Activated CD8-positive, alpha-beta T cell treated with anti-CD3 and anti-CD28 coated beads, Interleukin-2, amount 10 ng/mL, durations not matched to agents 7 days and 5 days (primary cell): ENCODE measurements at regions not wholly inside any gene's neighbourhood (a gene's known extent, or its start where the extent isn't known, plus 50 kb on each side); places are given as distances from the start of the nearest gene placed in this dataset.

Experiments
- ATAC-seq: fragments of 150-1000 bp; cut with Tn5 transposase; one replicate; pipeline ENCODE4 v1.10.0; 2021; ENCODE audit warnings: moderate library complexity
- CTCF ChIA-PET: fragments of 350-600 bp; sonication (Branson Sonifier 250); formaldehyde crosslinking; loops from one replicate; lab custom pipeline; 2021; ENCODE audit warnings: antibody characterized with exemption; lab: Charles Lee
- POLR2A ChIA-PET: fragments of 350-600 bp; sonication (Branson Sonifier 250); formaldehyde crosslinking; loops from one replicate; lab custom pipeline; 2021; ENCODE audit warnings: antibody characterized with exemption; lab: Charles Lee
- DNase-seq: peaks from one replicate; pipeline ENCODE4 v3.0.0-alpha.2; 2020
- H3K27ac Mint-ChIP-seq: one replicate; pipeline ENCODE4 v1.8.0; 2021; ENCODE audit warnings: mild to moderate bottlenecking, mixed read lengths
- H3K27me3 Mint-ChIP-seq: one replicate; pipeline ENCODE4 v1.8.0; 2021; ENCODE audit warnings: low read depth, mixed read lengths
- H3K36me3 Mint-ChIP-seq: one replicate; pipeline ENCODE4 v1.8.0; 2021; ENCODE audit warnings: low read depth, mixed read lengths
- H3K4me1 Mint-ChIP-seq: one replicate; pipeline ENCODE4 v1.8.0; 2021; ENCODE audit warnings: low read depth, mixed read lengths
- H3K4me3 Mint-ChIP-seq: one replicate; pipeline ENCODE4 v1.8.0; 2021; ENCODE audit warnings: mild to moderate bottlenecking, mixed read lengths
- H3K9me3 Mint-ChIP-seq: one replicate; pipeline ENCODE4 v1.8.0; 2022; ENCODE audit warnings: mixed read lengths; ENCODE audit not compliant: insufficient read depth

GRCh38 chr12:28698553-28698952 lies 450.5 kb upstream of the FAR2 start:
- ATAC-seq (no peak), DNase-seq (no peak)
- ChIA-PET CTCF (no interaction called here), POLR2A (no interaction called here)
- Mint-ChIP-seq H3K27me3 (no peaks in the 10 kb centered on the region), H3K9me3 (no peaks in the 10 kb centered on the region), H3K4me1 (no peaks in the 10 kb centered on the region), H3K27ac (no peak overlapping the region), H3K4me3 (no peak overlapping the region), H3K36me3 (no peaks in the 10 kb centered on the region)

GRCh38 chr12:28699029-28699428 lies 450.0 kb upstream of the FAR2 start:
- no peak overlapping the region for H3K27ac Mint-ChIP-seq
- ChIA-PET CTCF (no interaction called here), POLR2A (no interaction called here)
- no peak overlapping the region for H3K4me3 Mint-ChIP-seq
- H3K36me3 Mint-ChIP-seq, result no peaks in the 10 kb centered on the region
- no peak for DNase-seq
- peaks cover 2% of the 10 kb centered on the region for H3K9me3 Mint-ChIP-seq
- no peak for ATAC-seq
- H3K27me3 Mint-ChIP-seq, result no peaks in the 10 kb centered on the region
- H3K4me1 Mint-ChIP-seq, result no peaks in the 10 kb centered on the region

DNA sequence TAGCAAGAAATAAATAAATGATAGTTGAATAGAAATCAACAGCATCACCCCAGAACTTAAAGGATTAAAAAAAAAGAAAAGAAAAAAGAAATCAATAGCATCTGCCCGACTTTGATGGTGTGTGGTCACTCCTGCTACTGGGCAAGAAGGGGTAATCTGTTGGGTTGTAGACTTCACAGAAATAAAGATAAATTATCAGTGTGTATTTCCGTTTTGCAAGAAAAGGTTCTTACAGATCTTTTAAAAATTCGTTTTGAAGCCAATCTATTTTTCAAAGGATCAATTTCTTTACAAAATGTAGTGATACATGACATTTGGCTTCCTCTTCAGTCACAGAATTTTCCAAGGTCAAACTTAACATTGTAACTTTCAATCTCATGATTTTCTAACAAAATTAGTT lies 448.9 kb upstream of the FAR2 start:
- DNase-seq (no peak), ATAC-seq (no peak)
- ChIA-PET POLR2A (no interaction called here), CTCF (no interaction called here)
- H3K4me1 Mint-ChIP-seq, result no peaks in the 10 kb centered on the region
- H3K27ac Mint-ChIP-seq, result no peak overlapping the region
- H3K4me3 Mint-ChIP-seq, result no peak overlapping the region
- H3K36me3 Mint-ChIP-seq, result no peaks in the 10 kb centered on the region
- H3K9me3 Mint-ChIP-seq, result peaks cover 3% of the 10 kb centered on the region
- no peaks in the 10 kb centered on the region for H3K27me3 Mint-ChIP-seq

DNA sequence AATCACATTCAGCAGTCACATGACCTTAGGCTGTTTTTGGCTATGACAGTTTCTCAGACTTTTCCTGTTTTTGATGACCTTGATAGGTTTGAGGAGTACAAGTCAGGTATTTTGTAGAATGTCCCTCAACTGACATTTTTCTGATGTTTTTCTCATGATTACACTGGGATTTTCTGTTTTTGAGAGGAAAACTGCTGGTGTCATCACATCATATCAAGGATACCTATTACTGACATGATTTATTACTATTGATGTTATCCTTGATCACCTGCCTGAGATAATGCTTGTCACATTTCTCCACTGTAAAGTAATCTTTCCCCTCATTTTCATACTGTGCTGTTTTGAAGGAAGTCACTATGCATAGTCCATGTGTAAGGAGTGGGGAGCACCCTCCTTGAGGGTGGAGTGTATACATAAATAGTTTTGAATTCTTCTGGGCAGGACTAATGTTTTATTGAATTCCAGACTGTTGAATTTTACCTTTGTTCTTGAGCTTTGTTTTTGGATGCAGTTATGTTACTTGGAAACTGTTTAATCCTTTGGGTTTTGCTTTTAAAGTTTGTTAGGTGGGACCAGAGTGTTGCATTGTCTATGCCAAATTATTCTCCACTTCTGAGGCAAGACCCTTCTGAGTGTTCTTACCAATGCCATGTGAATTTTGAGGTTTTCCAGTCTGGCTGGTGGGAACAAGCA lies 444.5 kb upstream of the FAR2 start:
- ChIA-PET POLR2A (no interaction called here), CTCF (no interaction called here)
- H3K4me1 Mint-ChIP-seq, result no peaks in the 10 kb centered on the region
- no peaks in the 10 kb centered on the region for H3K36me3 Mint-ChIP-seq
- H3K9me3 Mint-ChIP-seq, result peaks cover 9% of the 10 kb centered on the region
- no peaks in the 10 kb centered on the region for H3K27me3 Mint-ChIP-seq
- DNase-seq (no peak), ATAC-seq (no peak)
- H3K27ac Mint-ChIP-seq, result no peak overlapping the region
- H3K4me3 Mint-ChIP-seq, result no peak overlapping the region

DNA sequence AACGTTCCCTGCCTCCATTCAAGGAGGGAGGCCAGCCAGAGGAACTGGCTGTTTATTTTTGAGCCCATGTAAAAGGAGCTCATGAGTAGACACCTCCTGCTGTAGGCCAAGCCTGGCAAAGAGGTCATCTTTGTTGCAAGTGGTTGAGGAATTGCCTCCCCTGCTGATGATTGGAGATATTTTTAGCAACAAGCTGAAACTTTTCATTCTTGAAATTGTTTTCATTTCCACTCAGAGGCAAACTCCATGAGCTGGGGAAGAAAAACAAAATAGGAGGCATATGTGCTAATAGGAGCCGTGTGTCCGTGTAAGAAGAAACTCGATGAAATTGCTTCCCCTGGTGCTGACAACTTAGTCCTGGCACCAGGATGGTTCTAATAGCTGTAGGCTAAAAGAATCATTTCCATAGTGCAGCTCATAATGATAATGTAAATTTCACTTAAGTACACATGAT lies 440.1 kb upstream of the FAR2 start:
- H3K27ac Mint-ChIP-seq, result no peak overlapping the region
- ATAC-seq (no peak), DNase-seq (no peak)
- no peaks in the 10 kb centered on the region for H3K4me1 Mint-ChIP-seq
- H3K36me3 Mint-ChIP-seq, result no peaks in the 10 kb centered on the region
- ChIA-PET POLR2A (no interaction called here), CTCF (no interaction called here)
- H3K4me3 Mint-ChIP-seq, result no peak overlapping the region
- H3K27me3 Mint-ChIP-seq, result no peaks in the 10 kb centered on the region
- H3K9me3 Mint-ChIP-seq, result peaks cover 7% of the 10 kb centered on the region

DNA sequence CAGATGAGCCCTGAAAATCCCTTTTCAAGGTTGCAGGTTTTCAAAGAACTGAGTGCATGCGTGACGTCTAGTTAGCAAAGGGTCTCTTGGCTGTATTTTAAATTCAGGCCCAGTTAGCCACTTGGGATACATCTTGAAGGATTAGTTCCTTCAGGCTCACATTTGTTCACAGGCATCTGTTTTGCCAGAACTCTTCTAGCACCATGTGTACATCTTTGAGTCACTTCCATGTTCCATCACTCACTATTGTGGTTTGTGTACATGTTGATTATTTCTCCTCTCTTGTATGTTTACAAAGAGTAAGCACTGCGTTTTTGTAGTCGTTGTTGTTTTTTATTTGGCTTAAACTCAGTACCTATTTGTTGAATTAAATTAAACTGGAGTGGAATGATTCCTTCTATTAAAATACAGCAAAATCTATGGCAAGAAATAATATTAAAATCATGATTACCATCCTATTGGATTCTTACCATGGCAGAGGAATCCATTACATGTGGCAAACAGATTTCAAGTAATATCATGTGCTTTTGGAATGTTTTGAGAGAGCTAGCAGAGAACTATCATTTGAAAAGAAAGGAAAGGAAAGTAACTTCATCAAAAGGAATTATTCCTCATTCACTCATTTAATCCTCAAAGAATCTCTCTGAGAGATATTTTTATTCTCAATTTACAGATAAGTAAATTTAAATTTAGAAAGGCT lies 438.9 kb upstream of the FAR2 start:
- Mint-ChIP-seq H3K4me3 (no peak overlapping the region), H3K9me3 (peaks cover 10% of the 10 kb centered on the region), H3K36me3 (no peaks in the 10 kb centered on the region), H3K4me1 (no peaks in the 10 kb centered on the region), H3K27me3 (no peaks in the 10 kb centered on the region), H3K27ac (no peak overlapping the region)
- CTCF ChIA-PET, result no interaction called here
- no peak for DNase-seq
- POLR2A ChIA-PET, result no interaction called here
- no peak for ATAC-seq

GRCh38 chr12:28710882-28711281 lies 438.2 kb upstream of the FAR2 start:
- CTCF ChIA-PET, result no interaction called here
- POLR2A ChIA-PET, result no interaction called here
- Mint-ChIP-seq H3K4me3 (no peak overlapping the region), H3K4me1 (no peaks in the 10 kb centered on the region), H3K27ac (no peak overlapping the region), H3K9me3 (peaks cover 10% of the 10 kb centered on the region), H3K36me3 (no peaks in the 10 kb centered on the region), H3K27me3 (no peaks in the 10 kb centered on the region)
- no peak for DNase-seq
- ATAC-seq, result no peak

GRCh38 chr12:28711421-28711820 lies 437.7 kb upstream of the FAR2 start:
- DNase-seq (no peak), ATAC-seq (no peak)
- CTCF ChIA-PET, result no interaction called here
- H3K27ac Mint-ChIP-seq, result no peak overlapping the region
- POLR2A ChIA-PET, result no interaction called here
- no peaks in the 10 kb centered on the region for H3K4me1 Mint-ChIP-seq
- no peaks in the 10 kb centered on the region for H3K36me3 Mint-ChIP-seq
- peaks cover 5% of the 10 kb centered on the region for H3K9me3 Mint-ChIP-seq
- no peaks in the 10 kb centered on the region for H3K27me3 Mint-ChIP-seq
- no peak overlapping the region for H3K4me3 Mint-ChIP-seq

GRCh38 chr12:28742791-28743190 lies 406.3 kb upstream of the FAR2 start:
- ChIA-PET CTCF (no interaction called here), POLR2A (no interaction called here)
- H3K36me3 Mint-ChIP-seq, result no peaks in the 10 kb centered on the region
- H3K4me1 Mint-ChIP-seq, result no peaks in the 10 kb centered on the region
- H3K27me3 Mint-ChIP-seq, result no peaks in the 10 kb centered on the region
- no peak overlapping the region for H3K4me3 Mint-ChIP-seq
- no peak for ATAC-seq
- H3K27ac Mint-ChIP-seq, result no peak overlapping the region
- DNase-seq, result no peak
- no peaks in the 10 kb centered on the region for H3K9me3 Mint-ChIP-seq

DNA sequence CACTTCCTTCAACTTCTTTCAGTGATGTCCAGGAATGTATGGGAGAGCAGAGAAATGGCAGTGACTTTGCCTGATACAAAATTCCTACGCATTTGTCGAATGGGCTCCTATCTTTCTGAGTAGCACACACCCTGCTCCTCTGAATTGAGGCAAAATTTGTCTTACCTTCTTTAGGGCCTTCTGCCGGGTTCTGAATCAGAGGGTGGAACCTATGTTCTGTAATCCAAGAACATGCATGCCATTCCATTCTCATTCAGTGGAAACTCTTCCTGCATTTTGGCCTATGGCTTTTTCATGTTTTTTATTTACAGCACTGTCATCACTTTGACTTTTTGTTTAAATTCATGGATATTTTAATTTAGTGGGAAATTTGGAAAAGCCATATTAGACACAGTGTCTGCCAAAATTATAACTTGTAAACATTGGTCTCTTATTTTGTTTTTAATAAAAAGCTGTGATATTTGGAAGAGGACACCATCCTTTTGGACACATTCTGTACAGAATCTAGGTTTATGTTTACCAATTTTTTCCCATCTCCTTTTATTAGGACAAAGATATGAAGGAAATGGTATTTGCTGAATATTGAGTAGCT lies 402.2 kb upstream of the FAR2 start:
- ChIA-PET POLR2A (no interaction called here), CTCF (no interaction called here)
- H3K4me3 Mint-ChIP-seq, result no peak overlapping the region
- DNase-seq (no peak), ATAC-seq (no peak)
- no peaks in the 10 kb centered on the region for H3K36me3 Mint-ChIP-seq
- no peak overlapping the region for H3K27ac Mint-ChIP-seq
- H3K9me3 Mint-ChIP-seq, result peaks cover 4% of the 10 kb centered on the region
- H3K27me3 Mint-ChIP-seq, result no peaks in the 10 kb centered on the region
- no peaks in the 10 kb centered on the region for H3K4me1 Mint-ChIP-seq

DNA sequence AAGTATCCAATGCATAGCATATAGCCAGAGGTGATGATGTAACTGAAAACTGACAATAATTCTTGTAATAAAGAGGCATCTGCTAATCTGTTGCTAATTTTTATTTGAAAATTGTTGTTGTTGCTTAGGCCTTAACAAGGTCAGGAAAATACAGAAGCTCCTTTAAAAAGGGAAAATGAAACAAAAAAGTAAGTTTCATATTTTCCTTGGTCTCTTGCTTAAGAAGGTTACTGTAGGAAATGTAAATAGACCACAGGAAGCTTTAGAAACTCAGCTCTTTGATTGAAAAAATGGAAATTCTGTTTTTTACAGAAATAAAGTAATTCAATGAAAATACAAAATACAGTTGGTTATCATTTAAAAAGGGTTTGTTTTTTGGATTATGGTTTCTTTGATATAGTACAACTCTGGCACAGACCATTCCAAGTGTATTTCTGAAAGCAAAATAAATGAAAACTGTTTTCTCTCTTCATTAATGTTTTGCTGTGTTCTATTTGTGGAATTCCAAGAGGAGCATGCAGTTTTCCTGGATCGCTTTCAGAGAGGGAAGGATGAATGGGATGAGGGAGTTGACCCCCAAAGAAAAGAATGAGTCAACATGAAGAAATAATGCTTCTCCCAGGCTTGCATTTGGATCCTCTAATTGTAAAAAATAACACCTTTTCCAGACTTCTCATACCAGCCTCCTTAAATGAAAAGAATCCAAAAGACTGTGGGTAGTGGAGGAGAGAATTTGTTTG lies 398.0 kb upstream of the FAR2 start:
- no peak for ATAC-seq
- no peak overlapping the region for H3K27ac Mint-ChIP-seq
- H3K36me3 Mint-ChIP-seq, result no peaks in the 10 kb centered on the region
- ChIA-PET POLR2A (no interaction called here), CTCF (no interaction called here)
- H3K9me3 Mint-ChIP-seq, result peaks cover 4% of the 10 kb centered on the region
- H3K4me1 Mint-ChIP-seq, result no peaks in the 10 kb centered on the region
- no peak for DNase-seq
- no peaks in the 10 kb centered on the region for H3K27me3 Mint-ChIP-seq
- H3K4me3 Mint-ChIP-seq, result no peak overlapping the region

DNA sequence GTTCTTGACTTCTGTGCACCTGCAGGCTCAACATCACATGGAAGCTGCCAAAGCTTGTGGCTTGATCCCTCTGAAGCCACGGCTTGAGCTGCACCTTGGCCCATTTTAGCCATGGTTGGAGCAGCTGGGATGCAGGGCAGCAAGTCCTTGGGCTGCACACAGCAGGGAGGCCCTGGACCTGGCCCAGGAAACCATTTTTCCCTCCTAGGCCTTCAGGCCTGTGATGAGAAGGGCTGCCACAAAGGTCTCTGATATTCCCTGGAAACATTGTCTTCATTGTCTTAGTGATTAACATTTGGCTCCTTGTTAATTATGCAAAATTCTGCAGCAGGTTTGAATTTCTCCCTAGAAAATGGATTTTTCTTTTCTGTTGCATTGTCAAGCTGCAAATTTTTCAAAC lies 394.1 kb upstream of the FAR2 start:
- DNase-seq (no peak), ATAC-seq (no peak)
- CTCF ChIA-PET, result no interaction called here
- POLR2A ChIA-PET, result no interaction called here
- Mint-ChIP-seq H3K4me1 (no peaks in the 10 kb centered on the region), H3K36me3 (no peaks in the 10 kb centered on the region), H3K27ac (no peak overlapping the region), H3K9me3 (peaks cover 4% of the 10 kb centered on the region), H3K27me3 (no peaks in the 10 kb centered on the region), H3K4me3 (no peak overlapping the region)
